Pancreas (tissue), 10 donors: ENCODE measurements at regions not wholly inside any gene's neighbourhood (a gene's known extent, or its start where the extent isn't known, plus 50 kb on each side); places are given as distances from the start of the nearest gene placed in this dataset.

ENCODE experiments used
- ATAC-seq, 4 donors: fragments of 200-7000 bp; cut with Tn5 transposase; one replicate each; pipeline versions ENCODE4 v1.8.0 to v1.9.1; 2020; ENCODE audit warnings: mild to moderate bottlenecking in 4 of 4, moderate library complexity in 4 of 4
- DNase-seq, 6 donors: peaks; one replicate each; pipeline ENCODE4 v3.0.0-alpha.2; 2020
- FAIRE-seq: peaks from 2 replicates; lab custom pipeline; 2012; peaks lifted over from hg19 to GRCh38; lab: Jason Lieb, UNC
- H3K27ac ChIP-seq, 4 donors: fragments of 200-600 bp; sonication (generic); 1 replicate in 3 of 4; 2 replicates in 1 of 4; pipeline versions ENCODE4 v1.5.0 to v1.8.0; 2020
- H3K27me3 ChIP-seq, 4 donors: fragments of 200-600 bp; one replicate each; pipeline ENCODE4 v1.8.0; 2021
- H3K36me3 ChIP-seq, 3 donors: fragments of 200-600 bp; sonication (generic) in 1 of 3; one replicate each; pipeline versions ENCODE4 v1.5.0 to v1.8.0; 2020 to 2021
- H3K4me1 ChIP-seq, 3 donors: fragments of 200-600 bp; one replicate each; pipeline ENCODE4 v1.8.0; 2021
- H3K4me3 ChIP-seq, 4 donors: fragments of 200-600 bp; sonication (generic) in 2 of 4; one replicate each; pipeline versions ENCODE4 v1.5.0 to v1.8.0; 2020 to 2021
- H3K9me3 ChIP-seq, 4 donors: fragments of 200-600 bp; one replicate each; pipeline ENCODE4 v1.8.0; 2021
- CTCF ChIP-seq, 4 donors: fragments of 200-600 bp; sonication (generic) in 3 of 4; IDR thresholded peaks; one replicate each; pipeline versions ENCODE4 v1.5.0 to v1.8.0; 2021; ENCODE audit warnings: antibody characterized with exemption in 4 of 4
- WGBS, 2 donors: extraction: QIAGEN DNeasy Blood & Tissue Kit; methylation state at CpG; one replicate each; pipeline ENCODE4 v1.1.7; 2013; 5-methylcytosine and 5-hydroxymethylcytosine counted together
- intact Hi-C, 3 donors: fragments of 100-400 bp; cut with DNase I; formaldehyde crosslinking; loops; one replicate each; pipeline versions ENCODE4 v1.11.1 to v1.14.2; 2022
- donor health status: healthy with polysubstance abuse.
- donor health status: DM: no; HTN: no; CAD: no; lungs with moderate emphysema.
- donor health status: DM: no; HTN: no; CAD: no.
- donor health status: control.
- donor health status: control.
- donor health status: Bipolar disorder and iron deficiency.
- donor health status: DM: yes; HTN: yes; CAD: no.
- donor health status: DM: no; HTN: no; CAD: no.
- donor health status: DM: no; HTN: no; CAD: no.
- donor health status: DM: yes; HTN: yes; CAD: no.

GRCh38 chr1:172914501-172915144 lies 136.1 kb downstream of the TNFSF18 start:
- ATAC-seq = peak in 3 of 4 donors; percentile 46 to 78 (median 64)

GRCh38 chr1:172915271-172915670 lies 135.5 kb downstream of the TNFSF18 start:
- H3K9me3 ChIP-seq = no peaks in the 10 kb centered on the region
- FAIRE-seq (no peak), DNase-seq (no peak), ATAC-seq (no peak)
- no peaks in the 10 kb centered on the region for H3K36me3 ChIP-seq
- no peak for TF ChIP-seq CTCF (IDR thresholded peaks at IDR 0.05)
- H3K4me3 ChIP-seq = no peak overlapping the region
- H3K27me3 ChIP-seq = no peaks in the 10 kb centered on the region
- peaks cover 0 to 3% (median 0%) of the 10 kb centered on the region in 3 donors for H3K4me1 ChIP-seq
- peak overlapping the region in 1 of 4 donors; percentile 6 for H3K27ac ChIP-seq
- intact Hi-C loops = no loop called here

More at GRCh38 chr1:172914501-172915144, 136.1 kb downstream of the TNFSF18 start:
- WGBS, 2 donors = 22% methylated on average over 3 of the region's 3 CpGs
- Histone ChIP-seq H3K9me3 (no peaks in the 10 kb centered on the region), H3K27me3 (no peaks in the 10 kb centered on the region), H3K27ac (peak overlapping the region in 2 of 4 donors; percentile 6 to 13), H3K4me1 (peaks cover 0 to 3% (median 0%) of the 10 kb centered on the region in 3 donors), H3K36me3 (no peaks in the 10 kb centered on the region), H3K4me3 (no peak overlapping the region)
- FAIRE-seq (no peak), DNase-seq (no peak)
- intact Hi-C loops = no loop called here
- TF ChIP-seq CTCF (IDR thresholded peaks at IDR 0.05) = no peak

- no peak for FAIRE-seq
- H3K27ac ChIP-seq = no peak overlapping the region
- intact Hi-C loops = no loop called here
Observed at GRCh38 chr1:172916116-172916515, 134.6 kb downstream of the TNFSF18 start.

GRCh38 chr1:172917972-172918371 lies 132.8 kb downstream of the TNFSF18 start:
- no peak for FAIRE-seq
- 58 to 68% methylated on average over 2 of the region's 2 CpGs for WGBS, 2 donors
- H3K27me3 ChIP-seq = no peaks in the 10 kb centered on the region
- no peak overlapping the region for H3K4me3 ChIP-seq
- no peaks in the 10 kb centered on the region for H3K36me3 ChIP-seq
- intact Hi-C loops = no loop called here
- H3K9me3 ChIP-seq = no peaks in the 10 kb centered on the region
- peak in 3 of 4 donors; percentile 37 to 83 (median 58) for ATAC-seq
- peaks cover 0 to 3% (median 0%) of the 10 kb centered on the region in 3 donors for H3K4me1 ChIP-seq
- peak overlapping the region in 1 of 4 donors; percentile 7 for H3K27ac ChIP-seq
- no peak for DNase-seq
- no peak for TF ChIP-seq CTCF (IDR thresholded peaks at IDR 0.05)

More at GRCh38 chr1:172916116-172916515, 134.6 kb downstream of the TNFSF18 start:
- Histone ChIP-seq H3K36me3 (no peaks in the 10 kb centered on the region), H3K27me3 (no peaks in the 10 kb centered on the region), H3K4me3 (no peak overlapping the region), H3K4me1 (peaks cover 0 to 3% (median 0%) of the 10 kb centered on the region in 3 donors), H3K9me3 (no peaks in the 10 kb centered on the region)
- 92 to 93% methylated on average over 2 of the region's 2 CpGs for WGBS, 2 donors
- DNase-seq (no peak), ATAC-seq (no peak)
- no peak for TF ChIP-seq CTCF (IDR thresholded peaks at IDR 0.05)

GRCh38 chr1:172918478-172918877 lies 132.3 kb downstream of the TNFSF18 start:
- intact Hi-C loops = no loop called here
- Histone ChIP-seq H3K4me1 (peaks cover 0 to 3% (median 0%) of the 10 kb centered on the region in 3 donors), H3K4me3 (no peak overlapping the region), H3K27me3 (no peaks in the 10 kb centered on the region), H3K36me3 (no peaks in the 10 kb centered on the region), H3K9me3 (no peaks in the 10 kb centered on the region), H3K27ac (peak overlapping the region in 1 of 4 donors; percentile 7)
- FAIRE-seq (no peak), ATAC-seq (no peak), DNase-seq (no peak)
- TF ChIP-seq CTCF (IDR thresholded peaks at IDR 0.05) = no peak
- 64 to 69% methylated on average over 2 of the region's 2 CpGs for WGBS, 2 donors
